HG03135 (cell line): ENCODE measurements at regions not wholly inside any gene's neighbourhood (a gene's known extent, or its start where the extent isn't known, plus 50 kb on each side); places are given as distances from the start of the nearest gene placed in this dataset.

Experiments
- ATAC-seq: cut with Tn5 transposase; IDR thresholded peaks from one replicate; pipeline ENCODE4 v1.9.1; 2021; ENCODE audit warnings: mild to moderate bottlenecking, moderate library complexity; ENCODE audit not compliant: unreplicated experiment

GRCh38 chr7:121456785-121457359 lies 60.8 kb upstream of the FAM3C start:
- no peak for ATAC-seq

DNA sequence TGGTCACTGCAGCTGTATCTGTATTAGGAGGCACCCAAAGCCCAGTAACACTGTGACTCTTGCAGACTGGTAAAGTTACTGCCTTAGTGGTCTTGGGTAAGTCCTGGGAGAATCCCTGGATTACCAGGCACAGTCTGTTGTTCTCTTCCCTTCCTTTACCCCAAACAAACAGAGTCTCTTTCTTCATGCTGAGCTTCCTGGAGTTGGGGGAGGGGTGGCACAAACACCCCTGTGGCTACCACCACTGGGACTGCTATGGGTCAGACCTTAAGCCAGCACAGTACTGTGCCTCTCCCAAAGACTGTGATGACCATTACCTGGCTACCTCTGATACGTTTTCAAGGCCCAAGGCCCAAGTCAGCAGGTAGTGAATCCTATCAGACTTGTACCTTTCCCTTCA lies 59.9 kb upstream of the FAM3C start:
- ATAC-seq = no peak

DNA sequence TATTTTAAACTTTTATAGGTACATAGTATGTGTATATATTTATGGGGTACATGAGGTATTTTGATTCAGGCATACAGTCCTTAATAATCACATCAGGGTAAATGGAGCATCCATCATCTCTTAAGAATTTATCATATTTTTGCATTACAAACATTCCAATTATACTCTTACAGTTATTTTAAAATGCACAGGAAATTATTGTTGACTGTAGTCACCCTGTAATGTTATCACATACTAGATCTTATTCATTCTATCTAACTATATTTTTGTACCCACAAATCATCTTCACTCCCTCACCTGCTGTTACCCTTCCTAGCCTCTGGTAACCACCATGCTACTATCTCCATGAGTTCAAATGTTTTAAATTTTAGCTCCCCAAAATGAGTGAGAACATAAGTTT lies 56.3 kb upstream of the FAM3C start:
- no peak for ATAC-seq

- no peak for ATAC-seq
These were observed 55.4 kb upstream of the FAM3C start for GRCh38 chr7:121451367-121452094.

DNA sequence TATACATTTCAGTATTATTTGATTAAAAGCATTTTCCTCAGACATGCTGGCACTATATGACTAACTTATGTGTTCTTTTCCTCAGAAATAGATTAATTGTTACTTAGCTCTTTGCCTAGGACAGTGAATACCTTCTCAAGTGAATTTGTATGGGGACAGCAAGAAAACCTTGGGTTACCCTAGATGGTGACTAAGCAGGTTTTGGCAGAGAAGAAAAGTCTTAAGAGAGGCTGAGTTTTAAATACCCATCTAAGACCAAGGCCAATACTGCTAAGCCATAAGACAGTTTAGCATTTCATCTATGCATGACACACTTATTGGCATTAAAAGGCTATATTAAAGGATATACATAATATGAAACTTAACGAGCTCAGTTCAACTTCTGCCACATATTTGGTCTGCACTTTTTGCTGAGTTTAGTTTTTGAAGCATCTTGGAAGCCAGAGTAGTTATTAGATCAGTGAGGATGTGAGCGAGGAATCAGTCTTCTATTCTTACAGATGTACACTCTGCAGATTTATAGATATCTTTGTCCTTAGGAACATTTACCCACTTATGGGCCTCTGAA lies 54.6 kb upstream of the FAM3C start:
- no peak for ATAC-seq

GRCh38 chr7:121449735-121450240 lies 53.7 kb upstream of the FAM3C start:
- ATAC-seq = no peak

GRCh38 chr7:121449329-121449728 lies 53.2 kb upstream of the FAM3C start:
- ATAC-seq = no peak

GRCh38 chr7:121448429-121448828 lies 52.3 kb upstream of the FAM3C start:
- no peak for ATAC-seq

- ATAC-seq = no peak
These were observed 51.8 kb upstream of the FAM3C start for GRCh38 chr7:121447911-121448300.

GRCh38 chr7:121447243-121447910 lies 51.3 kb upstream of the FAM3C start:
- no peak for ATAC-seq

GRCh38 chr7:121446526-121446925 lies 50.4 kb upstream of the FAM3C start:
- ATAC-seq = no peak
